ENCODE measurements at regions not wholly inside any gene's neighbourhood (a gene's known extent, or its start where the extent isn't known, plus 50 kb on each side); places are given as distances from the start of the nearest gene placed in this dataset.

GRCh38 chr18:73944715-73945114, 202.9 kb downstream of the FBXO15 start:
- no peak overlapping the region for H3K27ac ChIP-seq
- ATAC-seq (no peak), DNase-seq (no peak)
- no peaks in the 10 kb centered on the region for H3K27me3 ChIP-seq (ENCODE audit: insufficient read depth in 3 of 3, low read length in 2 of 3)
- WGBS, 3 donors = 42 to 64% (median 48%) methylated on average over 1 of the region's 1 CpG
- no peak overlapping the region for H3K4me3 ChIP-seq
- no peaks in the 10 kb centered on the region for H3K9me3 ChIP-seq
- no peaks in the 10 kb centered on the region for H3K4me1 ChIP-seq
- H3K36me3 ChIP-seq (ENCODE audit: insufficient read depth in 1 of 2, low read depth in 1 of 2) = no peaks in the 10 kb centered on the region
- TF ChIP-seq CTCF (IDR thresholded peaks at IDR 0.05) = no peak
- intact Hi-C loops (cut with DNase I) = no loop called here

GRCh38 chr18:73943763-73944162, 203.9 kb downstream of the FBXO15 start:
- TF ChIP-seq CTCF (IDR thresholded peaks at IDR 0.05) = no peak
- Histone ChIP-seq H3K36me3 (ENCODE audit: insufficient read depth in 1 of 2, low read depth in 1 of 2) (no peaks in the 10 kb centered on the region), H3K27ac (no peak overlapping the region), H3K4me3 (no peak overlapping the region), H3K9me3 (no peaks in the 10 kb centered on the region), H3K27me3 (ENCODE audit: insufficient read depth in 3 of 3, low read length in 2 of 3) (no peaks in the 10 kb centered on the region), H3K4me1 (no peaks in the 10 kb centered on the region)
- DNase-seq (no peak), ATAC-seq (no peak)
- intact Hi-C loops (cut with DNase I) = no loop called here
- 64 to 68% (median 66%) methylated on average over 9 of the region's 9 CpGs for WGBS, 3 donors

- Histone ChIP-seq H3K4me1 (no peaks in the 10 kb centered on the region), H3K36me3 (ENCODE audit: insufficient read depth in 1 of 2, low read depth in 1 of 2) (no peaks in the 10 kb centered on the region), H3K27ac (no peak overlapping the region), H3K9me3 (no peaks in the 10 kb centered on the region), H3K27me3 (ENCODE audit: insufficient read depth in 3 of 3, low read length in 2 of 3) (no peaks in the 10 kb centered on the region), H3K4me3 (no peak overlapping the region)
- intact Hi-C loops (cut with DNase I) = no loop called here
- no peak for DNase-seq
- WGBS, 3 donors = 67 to 75% (median 74%) methylated on average over 4 of the region's 4 CpGs
- no peak for ATAC-seq
- TF ChIP-seq CTCF (IDR thresholded peaks at IDR 0.05) = no peak
These were observed 204.7 kb downstream of the FBXO15 start for GRCh38 chr18:73942956-73943355.

- Histone ChIP-seq H3K36me3 (ENCODE audit: insufficient read depth in 1 of 2, low read depth in 1 of 2) (no peaks in the 10 kb centered on the region), H3K27me3 (ENCODE audit: insufficient read depth in 3 of 3, low read length in 2 of 3) (no peaks in the 10 kb centered on the region), H3K9me3 (no peaks in the 10 kb centered on the region), H3K27ac (no peak overlapping the region), H3K4me1 (no peaks in the 10 kb centered on the region), H3K4me3 (no peak overlapping the region)
- DNase-seq (no peak), ATAC-seq (no peak)
- WGBS, 3 donors = 79 to 88% (median 83%) methylated on average over 8 of the region's 8 CpGs
- intact Hi-C loops (cut with DNase I) = no loop called here
- no peak for TF ChIP-seq CTCF (IDR thresholded peaks at IDR 0.05)
These were observed 205.5 kb downstream of the FBXO15 start for GRCh38 chr18:73942081-73942625.

DNA sequence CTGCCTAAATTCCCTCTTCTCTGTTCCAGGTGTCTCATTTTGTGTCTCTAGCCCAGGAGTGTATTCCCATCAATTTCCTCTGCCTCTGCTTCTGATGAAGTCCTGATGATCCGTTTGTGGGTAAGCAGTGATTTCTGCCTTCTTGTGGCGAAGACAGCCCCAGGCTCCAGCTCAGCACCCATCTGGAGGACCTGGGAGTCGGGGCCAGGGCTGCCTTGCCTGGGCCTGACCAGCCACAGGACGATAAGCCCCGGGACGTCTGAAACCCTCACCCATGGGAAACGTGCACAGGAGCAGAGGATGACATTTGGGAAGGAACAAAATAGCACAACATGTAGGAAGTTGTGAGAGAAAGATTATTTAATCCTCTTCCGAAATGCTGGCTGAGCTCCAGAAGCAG, 206.9 kb downstream of the FBXO15 start:
- WGBS, 3 donors = 56 to 60% (median 57%) methylated on average over 8 of the region's 8 CpGs
- no peak for DNase-seq
- Histone ChIP-seq H3K4me1 (no peaks in the 10 kb centered on the region), H3K27ac (no peak overlapping the region), H3K27me3 (ENCODE audit: insufficient read depth in 3 of 3, low read length in 2 of 3) (no peaks in the 10 kb centered on the region), H3K4me3 (no peak overlapping the region), H3K9me3 (no peaks in the 10 kb centered on the region), H3K36me3 (ENCODE audit: insufficient read depth in 1 of 2, low read depth in 1 of 2) (no peaks in the 10 kb centered on the region)
- TF ChIP-seq CTCF (IDR thresholded peaks at IDR 0.05) = no peak
- intact Hi-C loops (cut with DNase I) = no loop called here
- no peak for ATAC-seq
